ACC112 (cell line): ENCODE measurements at regions not wholly inside any gene's neighbourhood (a gene's known extent, or its start where the extent isn't known, plus 50 kb on each side); places are given as distances from the start of the nearest gene placed in this dataset.

ENCODE experiments used
- H2AFZ ChIP-seq: fragments of 200-600 bp; sonication (generic); one replicate; pipeline ENCODE4 v1.6.0; 2017; ENCODE audit warnings: antibody characterized with exemption, low read length; ENCODE audit not compliant: unreplicated experiment
- H3K27ac ChIP-seq: fragments of 200-600 bp; sonication (generic); 2 replicates; pipeline ENCODE4 v1.5.1; 2014; ENCODE audit warnings: low read depth, mild to moderate bottlenecking, antibody characterized with exemption, low read length, moderate library complexity
- H3K27me3 ChIP-seq: fragments of 200-600 bp; sonication (generic); 2 replicates; pipeline ENCODE4 v1.6.1; 2014; ENCODE audit warnings: mild to moderate bottlenecking, antibody characterized with exemption, low read length, moderate library complexity, mixed read lengths; ENCODE audit not compliant: insufficient read depth
- H3K36me3 ChIP-seq: fragments of 200-600 bp; sonication (generic); 2 replicates; pipeline ENCODE4 v1.6.1; 2016; ENCODE audit warnings: mild to moderate bottlenecking, antibody characterized with exemption, low read length, moderate library complexity, mixed read lengths; ENCODE audit not compliant: insufficient read depth
- H3K4me1 ChIP-seq: fragments of 200-600 bp; sonication (generic); one replicate; pipeline ENCODE4 v1.6.1; 2016; ENCODE audit warnings: low read length, mixed read lengths; ENCODE audit not compliant: insufficient read depth, unreplicated experiment, control insufficient read depth
- H3K4me3 ChIP-seq: fragments of 200-600 bp; sonication (generic); 2 replicates; pipeline ENCODE4 v1.5.1; 2014; ENCODE audit warnings: mild to moderate bottlenecking, low read depth, low read length
- H3K79me2 ChIP-seq: fragments of 200-600 bp; sonication (generic); one replicate; pipeline ENCODE4 v1.6.0; 2016; ENCODE audit warnings: low read length; ENCODE audit not compliant: control insufficient read depth, unreplicated experiment, insufficient read depth

DNA sequence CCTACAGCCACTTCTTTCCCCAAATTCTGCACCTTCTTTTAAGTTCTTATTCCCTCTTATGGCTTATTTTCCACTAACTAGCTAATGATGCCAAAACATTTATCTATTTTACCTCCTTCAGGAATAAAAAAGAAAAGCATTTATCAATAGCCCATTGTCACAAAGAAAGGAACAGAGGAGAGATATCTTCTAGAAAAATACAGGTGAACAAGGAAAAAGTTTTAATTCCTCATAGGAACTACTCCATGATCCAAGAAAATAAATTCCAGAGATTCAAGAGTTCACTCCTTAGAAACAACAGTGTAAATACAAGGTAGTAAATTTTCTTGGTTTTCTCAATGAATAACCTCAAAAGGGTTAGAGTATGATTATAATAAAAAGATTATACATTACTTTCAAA is 52.6 kb upstream of the TOP3B start:
- Histone ChIP-seq H3K4me3 (no peak overlapping the region), H3K27ac (no peak overlapping the region), H3K79me2 (no peaks in the 10 kb centered on the region), H3K27me3 (no peaks in the 10 kb centered on the region), H3K4me1 (peaks cover 9% of the 10 kb centered on the region), H3K36me3 (no peaks in the 10 kb centered on the region), H2AFZ (no peak overlapping the region)

DNA sequence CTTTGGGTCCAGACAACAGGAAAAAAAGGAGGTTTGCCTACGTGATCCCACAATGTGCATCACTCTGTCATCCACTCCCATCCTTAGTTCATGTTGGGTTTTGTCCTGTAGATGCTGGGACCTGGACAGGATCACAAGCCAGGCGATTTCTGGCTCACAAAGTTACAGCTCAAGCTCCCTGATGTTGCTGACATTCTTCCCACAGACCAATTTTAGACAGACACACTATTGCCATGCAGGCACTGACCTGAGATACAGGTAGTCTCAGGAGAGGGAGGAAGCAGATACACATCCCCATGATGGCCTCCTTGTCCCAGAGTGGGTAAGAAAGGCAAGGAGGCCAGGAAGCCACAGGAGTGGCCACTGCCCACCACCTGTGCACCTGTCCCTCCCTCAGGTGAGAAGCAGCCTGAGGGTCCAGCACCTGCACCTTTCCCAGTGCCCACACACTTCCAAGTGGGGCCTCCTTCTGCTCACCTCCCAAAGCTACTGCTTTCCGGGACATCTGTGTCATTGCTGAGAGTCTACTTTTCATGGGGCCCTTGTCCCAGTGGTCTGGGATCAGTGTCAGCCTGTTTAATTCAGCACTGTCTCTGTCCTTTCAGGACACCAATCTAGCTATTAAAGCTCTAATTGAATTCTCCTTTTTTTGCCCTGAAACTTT is 52.0 kb upstream of the TOP3B start:
- no peaks in the 10 kb centered on the region for H3K79me2 ChIP-seq
- no peaks in the 10 kb centered on the region for H3K36me3 ChIP-seq
- no peak overlapping the region for H3K27ac ChIP-seq
- H3K4me3 ChIP-seq, result no peak overlapping the region
- H2AFZ ChIP-seq, result no peak overlapping the region
- peaks cover 9% of the 10 kb centered on the region for H3K4me1 ChIP-seq
- no peaks in the 10 kb centered on the region for H3K27me3 ChIP-seq

DNA sequence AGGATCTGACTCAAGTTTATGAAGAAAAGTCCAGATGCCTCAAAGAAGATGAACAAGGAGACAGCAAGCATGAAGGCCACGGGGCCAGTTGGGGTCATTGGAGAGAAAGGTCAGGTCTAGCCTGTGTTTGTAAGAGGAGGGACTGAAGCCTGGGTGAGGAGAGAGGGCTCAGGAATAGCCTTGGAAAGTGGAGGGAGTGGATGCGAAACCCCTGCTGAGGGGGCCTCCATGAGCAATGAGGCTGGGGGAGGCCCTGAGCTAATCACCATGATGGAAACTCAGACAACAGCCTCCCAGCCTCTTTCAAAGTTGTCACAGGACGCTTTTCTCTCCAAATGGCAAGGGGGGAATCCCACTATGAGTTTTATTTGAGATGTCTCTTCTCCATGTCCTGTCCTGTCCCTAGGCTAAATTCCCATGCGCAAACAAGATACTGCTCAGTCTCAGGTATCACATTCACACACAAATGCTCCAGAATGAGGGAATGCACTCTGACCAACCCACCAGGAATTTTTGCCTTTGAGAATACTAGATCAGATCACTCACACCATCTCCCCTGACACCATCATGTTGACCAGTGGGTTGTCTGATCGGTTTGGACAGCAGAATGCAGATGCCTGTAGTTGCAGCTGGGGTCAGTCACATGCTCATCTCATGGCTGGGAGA is 51.3 kb upstream of the TOP3B start:
- H3K4me3 ChIP-seq, result no peak overlapping the region
- H3K79me2 ChIP-seq, result no peaks in the 10 kb centered on the region
- peaks cover 9% of the 10 kb centered on the region for H3K4me1 ChIP-seq
- no peak overlapping the region for H3K27ac ChIP-seq
- H3K27me3 ChIP-seq, result no peaks in the 10 kb centered on the region
- no peak overlapping the region for H2AFZ ChIP-seq
- H3K36me3 ChIP-seq, result no peaks in the 10 kb centered on the region

DNA sequence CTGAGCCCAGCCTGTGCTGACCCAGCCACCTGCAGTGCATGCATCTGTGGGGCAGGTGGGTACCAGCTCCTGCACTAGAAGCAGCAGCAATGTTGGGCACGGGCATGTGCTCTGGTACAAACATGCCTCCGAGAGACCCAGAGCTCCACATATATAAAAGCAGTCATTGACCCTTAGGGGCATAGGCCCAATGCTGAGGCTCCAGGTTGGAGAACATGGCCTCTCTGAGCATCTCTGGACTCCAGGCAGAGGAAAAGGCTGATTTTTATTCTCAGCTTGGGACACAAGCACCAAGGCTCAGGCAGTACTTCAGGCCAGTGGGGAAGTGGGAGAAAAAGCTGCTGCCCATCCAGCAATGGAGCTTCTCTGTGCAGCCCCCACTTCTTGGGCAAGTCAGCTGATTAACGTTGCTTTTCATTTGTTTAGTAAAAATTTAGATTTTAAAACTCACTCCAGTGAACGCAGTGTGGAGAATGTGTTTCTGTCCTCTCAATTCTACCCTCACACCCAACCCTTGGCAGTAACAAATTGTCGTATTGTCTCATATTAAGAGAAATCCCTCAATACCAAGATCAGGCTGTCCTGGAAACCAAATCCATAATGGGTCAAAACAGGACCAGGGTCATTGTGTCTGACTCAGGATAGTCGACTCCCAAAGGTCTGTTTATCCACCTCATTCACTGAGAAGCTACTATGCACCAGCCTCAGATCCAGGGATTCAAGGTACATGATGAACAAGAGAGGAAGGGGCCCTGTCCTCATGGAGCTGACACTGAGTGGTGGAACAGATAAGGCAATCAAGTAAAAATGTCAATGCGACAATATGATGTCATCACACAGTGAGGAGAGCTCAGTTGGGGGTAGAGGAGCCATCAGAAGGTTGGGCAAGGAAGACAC is 50.6 kb upstream of the TOP3B start:
- Histone ChIP-seq H3K27me3 (no peaks in the 10 kb centered on the region), H2AFZ (no peak overlapping the region), H3K4me3 (no peak overlapping the region), H3K27ac (no peak overlapping the region), H3K79me2 (no peaks in the 10 kb centered on the region), H3K4me1 (peaks cover 6% of the 10 kb centered on the region), H3K36me3 (no peaks in the 10 kb centered on the region)

DNA sequence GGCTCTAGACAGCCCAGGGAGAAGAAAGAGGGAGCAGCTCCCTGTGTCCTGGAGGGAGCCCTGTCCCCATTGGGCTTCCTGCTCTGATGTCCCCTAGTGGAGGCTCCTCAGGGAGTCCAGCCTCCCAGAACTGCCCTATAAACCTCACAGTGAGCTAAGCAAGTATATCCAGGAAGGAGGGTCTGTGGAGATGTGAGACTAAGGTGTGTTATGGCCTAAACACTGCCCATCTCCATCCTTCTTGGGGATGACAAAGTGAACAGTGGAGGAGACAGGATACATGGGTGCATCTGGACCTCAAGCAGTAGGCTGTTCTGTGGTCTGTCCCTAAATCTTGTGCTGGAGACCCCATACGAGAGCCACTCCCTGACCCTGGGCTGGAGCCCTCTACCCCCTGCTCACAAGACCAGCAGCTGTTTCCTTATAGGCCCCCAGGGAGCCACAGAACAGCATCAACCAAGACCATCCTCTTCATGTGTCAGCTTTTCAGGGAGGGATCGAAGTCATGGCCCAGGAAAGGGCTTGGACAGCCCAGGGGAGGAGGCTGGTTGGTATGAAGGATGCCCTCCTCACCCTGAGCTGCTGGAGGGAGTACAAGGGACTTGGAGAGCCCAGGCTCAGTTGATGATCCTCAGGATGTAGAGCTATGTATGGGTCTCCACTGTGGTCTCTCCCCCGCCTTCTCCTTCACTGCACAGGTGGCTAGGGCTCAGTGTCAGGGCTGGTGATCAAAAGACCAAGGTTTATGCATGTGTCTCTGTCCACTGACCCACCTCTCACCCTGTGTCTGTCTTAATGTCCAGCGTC is 49.7 kb upstream of the TOP3B start:
- H3K27ac ChIP-seq, result no peak overlapping the region
- H2AFZ ChIP-seq, result no peak overlapping the region
- H3K36me3 ChIP-seq, result no peaks in the 10 kb centered on the region
- no peaks in the 10 kb centered on the region for H3K27me3 ChIP-seq
- no peak overlapping the region for H3K4me3 ChIP-seq
- H3K79me2 ChIP-seq, result no peaks in the 10 kb centered on the region
- H3K4me1 ChIP-seq, result peaks cover under 1% of the 10 kb centered on the region
